WTC11 (cell line): ENCODE measurements at regions not wholly inside any gene's neighbourhood (a gene's known extent, or its start where the extent isn't known, plus 50 kb on each side); places are given as distances from the start of the nearest gene placed in this dataset.

Experiments
- ATAC-seq: fragments of 200-7000 bp; cut with Tn5 transposase; 2 replicates; pipeline ENCODE4 v1.10.0; 2021; ENCODE audit warnings: mild to moderate bottlenecking, moderate library complexity
- CTCF ChIA-PET: fragments of 300-600 bp; sonication (Branson Sonifier 250); formaldehyde crosslinking; loops from one replicate; lab custom pipeline; 2021; ENCODE audit warnings: antibody characterized with exemption; lab: Charles Lee
- POLR2A ChIA-PET: fragments of 350-600 bp; sonication (Branson Sonifier 250); formaldehyde crosslinking; loops from one replicate; lab custom pipeline; 2021; ENCODE audit warnings: antibody characterized with exemption; lab: Charles Lee
- DNase-seq: peaks from one replicate; pipeline ENCODE4 v3.0.0; 2021; ENCODE audit warnings: low spot score
- H3K27ac Mint-ChIP-seq: 2 replicates; pipeline ENCODE4 v1.8.0; 2021; ENCODE audit warnings: mixed read lengths
- H3K27me3 Mint-ChIP-seq: 2 replicates; pipeline ENCODE4 v1.8.0; 2021; ENCODE audit warnings: low read depth, mild to moderate bottlenecking, moderate library complexity, mixed read lengths
- H3K36me3 Mint-ChIP-seq: 2 replicates; pipeline ENCODE4 v1.8.0; 2021; ENCODE audit warnings: mixed read lengths
- H3K4me1 Mint-ChIP-seq: 2 replicates; pipeline ENCODE4 v1.8.0; 2022; ENCODE audit warnings: mixed read lengths
- H3K4me3 Mint-ChIP-seq: 2 replicates; pipeline ENCODE4 v1.8.0; 2021; ENCODE audit warnings: mild to moderate bottlenecking, moderate library complexity, mixed read lengths
- H3K9me3 Mint-ChIP-seq: 2 replicates; pipeline ENCODE4 v1.8.0; 2021; ENCODE audit warnings: mixed read lengths
- CREM ChIP-seq: sonication (generic); formaldehyde crosslinking; IDR thresholded peaks from 2 replicates; pipeline ENCODE4 v1.8.1; 2022; ENCODE audit warnings: mild to moderate bottlenecking, missing genetic modification reagents, moderate library complexity
- ELF4 ChIP-seq: sonication (generic); formaldehyde crosslinking; IDR thresholded peaks from 2 replicates; pipeline ENCODE4 v1.8.1; 2022; ENCODE audit warnings: low read depth, mild to moderate bottlenecking, moderate library complexity, missing genetic modification reagents
- NR2C2 ChIP-seq: sonication (generic); formaldehyde crosslinking; IDR thresholded peaks from 2 replicates; pipeline ENCODE4 v1.8.0; 2022; ENCODE audit warnings: mild to moderate bottlenecking, missing genetic modification reagents
- TCF7 ChIP-seq: sonication (generic); formaldehyde crosslinking; IDR thresholded peaks from 2 replicates; pipeline ENCODE4 v1.8.0; 2022; ENCODE audit warnings: mild to moderate bottlenecking, low read depth, missing genetic modification reagents, moderate library complexity
- ZBTB21 ChIP-seq: sonication (generic); formaldehyde crosslinking; IDR thresholded peaks from 2 replicates; pipeline ENCODE4 v1.8.1; 2023; ENCODE audit warnings: mild to moderate bottlenecking, missing genetic modification reagents, borderline replicate concordance
- ZNF232 ChIP-seq: sonication (generic); formaldehyde crosslinking; IDR thresholded peaks from 2 replicates; pipeline ENCODE4 v1.8.0; 2022; ENCODE audit warnings: mild to moderate bottlenecking, missing genetic modification reagents
- ZNF423 ChIP-seq: fragments of 250-450 bp; sonication (Bioruptor Pico); IDR thresholded peaks from 2 replicates; pipeline ENCODE4 v2.1.2; 2022; ENCODE audit warnings: mild to moderate bottlenecking, moderate library complexity
- TF ChIP-seq, protein P1 (sequence below): fragments of 250-450 bp; sonication (Bioruptor Pico); IDR thresholded peaks from 2 replicates; pipeline ENCODE4 v1.9.0; 2021; ENCODE audit warnings: moderate library complexity, mild to moderate bottlenecking, inconsistent platforms, borderline replicate concordance
- TF ChIP-seq, protein P2 (sequence below): sonication (generic); formaldehyde crosslinking; IDR thresholded peaks from 2 replicates; pipeline ENCODE4 v1.8.0; 2022; ENCODE audit warnings: mild to moderate bottlenecking, missing genetic modification reagents
- TF ChIP-seq, protein P3 (sequence below): fragments of 250-450 bp; sonication (Bioruptor Pico); IDR thresholded peaks from 2 replicates; pipeline ENCODE4 v1.9.0; 2021; ENCODE audit warnings: mild to moderate bottlenecking
- TF ChIP-seq, protein P4 (sequence below): fragments of 250-450 bp; sonication (Bioruptor Pico); conservative IDR thresholded peaks from 2 replicates; pipeline ENCODE4 v1.9.0; 2021; ENCODE audit warnings: mild to moderate bottlenecking
- TF ChIP-seq, protein P5 (sequence below): sonication (generic); formaldehyde crosslinking; conservative IDR thresholded peaks from 2 replicates; pipeline ENCODE4 v1.8.1; 2022; ENCODE audit warnings: mild to moderate bottlenecking, missing genetic modification reagents
- TF ChIP-seq, protein P6 (sequence below): sonication (generic); formaldehyde crosslinking; conservative IDR thresholded peaks from 2 replicates; pipeline ENCODE4 v1.8.1; 2023; ENCODE audit warnings: mild to moderate bottlenecking, low read depth, missing genetic modification reagents, moderate library complexity
- TF ChIP-seq, protein P7 (sequence below): sonication (generic); formaldehyde crosslinking; IDR thresholded peaks from 2 replicates; pipeline ENCODE4 v1.8.0; 2022; ENCODE audit warnings: mild to moderate bottlenecking, missing genetic modification reagents

DNA sequence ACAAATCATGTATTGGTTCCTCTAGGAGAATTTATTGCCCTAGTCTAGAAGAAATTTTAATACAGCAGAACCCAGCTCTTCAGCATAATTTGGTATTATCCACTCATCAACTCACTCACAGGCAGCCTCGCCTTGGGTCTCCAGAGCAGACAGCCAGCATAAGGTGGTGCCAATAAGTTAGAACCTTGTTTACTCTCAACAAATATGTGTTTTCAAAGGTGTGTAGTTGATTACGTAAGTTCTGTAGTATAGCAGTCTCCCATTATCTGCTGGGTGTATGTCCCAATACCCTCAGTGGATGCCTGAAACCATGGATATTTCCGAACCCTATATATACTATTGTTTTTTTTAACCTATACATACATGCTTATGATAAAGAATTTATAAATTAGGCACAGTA is 522.5 kb upstream of the LRRN3 start (continued):
- TF ChIP-seq, protein P1, sequence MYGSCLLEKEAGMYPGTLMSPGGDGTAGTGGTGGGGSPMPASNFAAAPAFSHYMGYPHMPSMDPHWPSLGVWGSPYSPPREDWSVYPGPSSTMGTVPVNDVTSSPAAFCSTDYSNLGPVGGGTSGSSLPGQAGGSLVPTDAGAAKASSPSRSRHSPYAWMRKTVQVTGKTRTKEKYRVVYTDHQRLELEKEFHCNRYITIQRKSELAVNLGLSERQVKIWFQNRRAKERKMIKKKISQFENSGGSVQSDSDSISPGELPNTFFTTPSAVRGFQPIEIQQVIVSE (CRISPR knock-in tag): no peak

DNA sequence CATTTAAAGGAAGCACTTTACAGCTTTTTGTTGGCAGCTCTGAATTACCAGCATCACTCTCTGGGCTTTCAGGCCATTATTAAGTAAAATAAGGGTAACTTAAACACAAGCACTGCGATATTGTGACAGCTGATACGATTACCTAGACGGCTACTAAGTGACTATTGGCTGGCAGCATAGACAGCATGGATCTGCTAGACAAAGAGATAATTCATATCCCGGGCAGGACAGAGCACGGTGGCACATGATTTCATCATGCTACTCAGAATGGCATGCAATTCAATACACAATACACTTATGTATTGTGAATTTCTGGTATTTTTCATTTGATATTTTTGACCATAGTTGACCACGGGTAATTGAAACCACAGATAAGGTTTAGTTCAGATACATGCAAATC is 522.0 kb upstream of the LRRN3 start:
- TF ChIP-seq ZNF423 (CRISPR knock-in tag) (no peak), TCF7 (CRISPR knock-in tag) (no peak), CREM (CRISPR knock-in tag) (no peak), NR2C2 (no peak), ZBTB21 (CRISPR knock-in tag) (no peak), ZNF232 (CRISPR knock-in tag) (no peak), ELF4 (CRISPR knock-in tag) (no peak)
- TF ChIP-seq, protein P1 (CRISPR knock-in tag): no peak
- TF ChIP-seq, protein P2, sequence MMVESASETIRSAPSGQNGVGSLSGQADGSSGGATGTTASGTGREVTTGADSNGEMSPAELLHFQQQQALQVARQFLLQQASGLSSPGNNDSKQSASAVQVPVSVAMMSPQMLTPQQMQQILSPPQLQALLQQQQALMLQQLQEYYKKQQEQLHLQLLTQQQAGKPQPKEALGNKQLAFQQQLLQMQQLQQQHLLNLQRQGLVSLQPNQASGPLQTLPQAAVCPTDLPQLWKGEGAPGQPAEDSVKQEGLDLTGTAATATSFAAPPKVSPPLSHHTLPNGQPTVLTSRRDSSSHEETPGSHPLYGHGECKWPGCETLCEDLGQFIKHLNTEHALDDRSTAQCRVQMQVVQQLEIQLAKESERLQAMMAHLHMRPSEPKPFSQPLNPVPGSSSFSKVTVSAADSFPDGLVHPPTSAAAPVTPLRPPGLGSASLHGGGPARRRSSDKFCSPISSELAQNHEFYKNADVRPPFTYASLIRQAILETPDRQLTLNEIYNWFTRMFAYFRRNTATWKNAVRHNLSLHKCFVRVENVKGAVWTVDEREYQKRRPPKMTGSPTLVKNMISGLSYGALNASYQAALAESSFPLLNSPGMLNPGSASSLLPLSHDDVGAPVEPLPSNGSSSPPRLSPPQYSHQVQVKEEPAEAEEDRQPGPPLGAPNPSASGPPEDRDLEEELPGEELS (CRISPR knock-in tag): no peak
- TF ChIP-seq, protein P3, sequence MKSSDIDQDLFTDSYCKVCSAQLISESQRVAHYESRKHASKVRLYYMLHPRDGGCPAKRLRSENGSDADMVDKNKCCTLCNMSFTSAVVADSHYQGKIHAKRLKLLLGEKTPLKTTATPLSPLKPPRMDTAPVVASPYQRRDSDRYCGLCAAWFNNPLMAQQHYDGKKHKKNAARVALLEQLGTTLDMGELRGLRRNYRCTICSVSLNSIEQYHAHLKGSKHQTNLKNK: no peak
- TF ChIP-seq, protein P4, sequence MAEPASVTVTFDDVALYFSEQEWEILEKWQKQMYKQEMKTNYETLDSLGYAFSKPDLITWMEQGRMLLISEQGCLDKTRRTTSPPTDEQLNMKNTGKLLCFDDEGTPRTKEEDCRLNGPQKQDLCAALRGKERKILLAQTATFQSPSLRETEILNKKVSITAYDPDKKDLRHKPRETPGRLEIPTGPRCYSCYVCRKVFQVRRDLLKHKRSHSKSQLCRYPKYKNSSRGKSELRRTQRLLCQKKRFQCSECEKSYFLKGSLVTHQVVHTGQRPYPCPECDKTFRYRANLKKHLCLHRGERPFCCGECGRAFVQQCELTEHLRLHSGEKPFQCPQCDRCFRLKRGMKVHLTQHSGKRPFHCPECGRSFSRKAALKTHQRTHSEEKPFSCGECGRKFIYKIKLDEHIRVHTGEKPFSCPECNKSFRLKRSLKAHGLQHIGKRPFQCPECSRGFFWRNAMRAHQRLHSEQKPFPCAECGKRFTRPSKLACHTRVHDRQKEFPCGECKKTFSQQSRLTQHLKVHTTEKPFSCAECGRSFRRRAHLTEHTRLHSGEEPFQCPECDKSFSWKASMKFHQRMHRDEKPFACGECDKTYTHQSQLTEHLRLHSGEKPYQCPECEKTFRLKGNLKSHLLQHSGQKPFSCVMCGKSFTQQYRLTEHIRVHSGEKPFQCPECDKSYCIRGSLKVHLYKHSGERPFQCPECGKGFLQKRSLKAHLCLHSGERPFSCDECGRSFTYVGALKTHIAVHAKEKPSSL: no peak
- TF ChIP-seq, protein P5, sequence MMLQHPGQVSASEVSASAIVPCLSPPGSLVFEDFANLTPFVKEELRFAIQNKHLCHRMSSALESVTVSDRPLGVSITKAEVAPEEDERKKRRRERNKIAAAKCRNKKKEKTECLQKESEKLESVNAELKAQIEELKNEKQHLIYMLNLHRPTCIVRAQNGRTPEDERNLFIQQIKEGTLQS (CRISPR knock-in tag): no peak
- TF ChIP-seq, protein P6, sequence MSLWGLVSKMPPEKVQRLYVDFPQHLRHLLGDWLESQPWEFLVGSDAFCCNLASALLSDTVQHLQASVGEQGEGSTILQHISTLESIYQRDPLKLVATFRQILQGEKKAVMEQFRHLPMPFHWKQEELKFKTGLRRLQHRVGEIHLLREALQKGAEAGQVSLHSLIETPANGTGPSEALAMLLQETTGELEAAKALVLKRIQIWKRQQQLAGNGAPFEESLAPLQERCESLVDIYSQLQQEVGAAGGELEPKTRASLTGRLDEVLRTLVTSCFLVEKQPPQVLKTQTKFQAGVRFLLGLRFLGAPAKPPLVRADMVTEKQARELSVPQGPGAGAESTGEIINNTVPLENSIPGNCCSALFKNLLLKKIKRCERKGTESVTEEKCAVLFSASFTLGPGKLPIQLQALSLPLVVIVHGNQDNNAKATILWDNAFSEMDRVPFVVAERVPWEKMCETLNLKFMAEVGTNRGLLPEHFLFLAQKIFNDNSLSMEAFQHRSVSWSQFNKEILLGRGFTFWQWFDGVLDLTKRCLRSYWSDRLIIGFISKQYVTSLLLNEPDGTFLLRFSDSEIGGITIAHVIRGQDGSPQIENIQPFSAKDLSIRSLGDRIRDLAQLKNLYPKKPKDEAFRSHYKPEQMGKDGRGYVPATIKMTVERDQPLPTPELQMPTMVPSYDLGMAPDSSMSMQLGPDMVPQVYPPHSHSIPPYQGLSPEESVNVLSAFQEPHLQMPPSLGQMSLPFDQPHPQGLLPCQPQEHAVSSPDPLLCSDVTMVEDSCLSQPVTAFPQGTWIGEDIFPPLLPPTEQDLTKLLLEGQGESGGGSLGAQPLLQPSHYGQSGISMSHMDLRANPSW (CRISPR knock-in tag): no peak
- TF ChIP-seq, protein P7, sequence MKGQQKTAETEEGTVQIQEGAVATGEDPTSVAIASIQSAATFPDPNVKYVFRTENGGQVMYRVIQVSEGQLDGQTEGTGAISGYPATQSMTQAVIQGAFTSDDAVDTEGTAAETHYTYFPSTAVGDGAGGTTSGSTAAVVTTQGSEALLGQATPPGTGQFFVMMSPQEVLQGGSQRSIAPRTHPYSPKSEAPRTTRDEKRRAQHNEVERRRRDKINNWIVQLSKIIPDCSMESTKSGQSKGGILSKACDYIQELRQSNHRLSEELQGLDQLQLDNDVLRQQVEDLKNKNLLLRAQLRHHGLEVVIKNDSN (CRISPR knock-in tag): no peak
- Mint-ChIP-seq H3K36me3 (no peaks in the 10 kb centered on the region), H3K4me3 (no peak overlapping the region), H3K27me3 (no peaks in the 10 kb centered on the region), H3K9me3 (peaks cover 10% of the 10 kb centered on the region), H3K27ac (no peak overlapping the region), H3K4me1 (peaks cover 3% of the 10 kb centered on the region)
- ChIA-PET CTCF (no interaction called here), POLR2A (no interaction called here)
- DNase-seq (no peak), ATAC-seq (no peak)
